ENCODE measurements at regions not wholly inside any gene's neighbourhood (a gene's known extent, or its start where the extent isn't known, plus 50 kb on each side); places are given as distances from the start of the nearest gene placed in this dataset.
"Not testable (repeated sequence)": the region's sequence is repeated elsewhere in the genome, so short reads cannot be mapped to it uniquely, and the experiment has no call there.

DNA sequence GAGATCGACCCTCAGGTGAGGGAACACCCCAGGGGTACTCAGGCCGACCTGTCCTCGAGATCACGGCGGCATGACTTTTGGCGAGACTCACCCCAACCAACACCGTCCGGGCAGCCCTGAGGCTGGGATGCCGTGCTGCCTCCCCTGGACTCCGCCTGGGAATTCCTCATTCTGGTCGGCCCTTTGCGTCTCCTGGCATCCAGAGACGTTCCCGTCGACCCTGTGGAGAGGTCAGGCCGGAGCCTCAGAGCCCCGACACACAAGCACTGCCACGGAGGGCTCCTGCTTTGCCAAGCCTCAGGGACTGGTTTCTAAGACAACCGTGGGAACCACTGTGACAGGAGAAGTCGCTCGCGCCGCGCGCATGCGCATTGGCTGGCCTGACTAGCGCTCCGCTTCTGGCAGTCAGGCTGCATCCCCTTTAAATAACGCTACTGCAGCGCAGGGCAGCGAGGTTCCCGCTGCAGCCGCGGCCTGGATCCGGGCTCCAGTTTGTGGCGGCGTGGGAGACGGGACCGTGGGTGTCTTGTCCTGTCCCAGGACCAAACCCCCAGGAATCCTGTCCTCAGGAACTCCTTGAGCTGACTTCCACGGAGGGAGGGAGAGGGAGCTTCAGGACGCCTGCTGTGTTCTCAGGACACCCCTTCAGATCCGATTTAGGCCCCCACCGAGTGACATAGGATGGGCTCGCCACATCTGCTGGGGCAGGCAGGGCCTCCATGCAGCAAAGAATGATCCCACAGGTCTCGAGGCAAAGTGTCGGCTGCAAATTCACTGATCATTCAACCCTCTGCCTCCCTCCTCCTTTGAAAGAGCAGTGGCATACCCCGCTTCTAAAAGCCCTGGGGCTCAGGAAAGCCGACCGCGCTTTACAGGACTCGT is 163.2 kb upstream of the ZNF337 start:
- no peaks in the 10 kb centered on the region for H3F3A ChIP-seq (ENCODE audit: insufficient read depth, low read length, poor library complexity, severe bottlenecking)
- H3K79me2 ChIP-seq (replicated peaks; ENCODE audit: insufficient read depth, low read length): no peaks in the 10 kb centered on the region
- H3K4me3 ChIP-seq (ENCODE audit: low read length): peak overlapping the region; percentile 60
- no peaks in the 10 kb centered on the region for H3K36me3 ChIP-seq (ENCODE audit: insufficient read depth, low read length)
- TF ChIP-seq MXI1 (conservative IDR thresholded peaks at IDR 0.05; ENCODE audit: poor library complexity, severe bottlenecking) (no peak), REST (IDR thresholded peaks at IDR 0.05; ENCODE audit: borderline replicate concordance) (no peak)
- H2AFZ ChIP-seq (ENCODE audit: low read depth, low read length): no peak overlapping the region
- H3K4me2 ChIP-seq (ENCODE audit: low read length): no peak overlapping the region
- no peaks in the 10 kb centered on the region for H4K20me1 ChIP-seq (ENCODE audit: insufficient read depth)
- no peaks in the 10 kb centered on the region for H3K9me3 ChIP-seq (ENCODE audit: low read length)
- H3K27me3 ChIP-seq (ENCODE audit: insufficient read depth, low read depth, low read length): no peaks in the 10 kb centered on the region
- H3K9ac ChIP-seq (ENCODE audit: low read length): no peak overlapping the region
- H3K9me2 ChIP-seq (ENCODE audit: insufficient read depth, low read length): no peaks in the 10 kb centered on the region
- H3K27ac ChIP-seq (ENCODE audit: low read length): no peak overlapping the region

DNA sequence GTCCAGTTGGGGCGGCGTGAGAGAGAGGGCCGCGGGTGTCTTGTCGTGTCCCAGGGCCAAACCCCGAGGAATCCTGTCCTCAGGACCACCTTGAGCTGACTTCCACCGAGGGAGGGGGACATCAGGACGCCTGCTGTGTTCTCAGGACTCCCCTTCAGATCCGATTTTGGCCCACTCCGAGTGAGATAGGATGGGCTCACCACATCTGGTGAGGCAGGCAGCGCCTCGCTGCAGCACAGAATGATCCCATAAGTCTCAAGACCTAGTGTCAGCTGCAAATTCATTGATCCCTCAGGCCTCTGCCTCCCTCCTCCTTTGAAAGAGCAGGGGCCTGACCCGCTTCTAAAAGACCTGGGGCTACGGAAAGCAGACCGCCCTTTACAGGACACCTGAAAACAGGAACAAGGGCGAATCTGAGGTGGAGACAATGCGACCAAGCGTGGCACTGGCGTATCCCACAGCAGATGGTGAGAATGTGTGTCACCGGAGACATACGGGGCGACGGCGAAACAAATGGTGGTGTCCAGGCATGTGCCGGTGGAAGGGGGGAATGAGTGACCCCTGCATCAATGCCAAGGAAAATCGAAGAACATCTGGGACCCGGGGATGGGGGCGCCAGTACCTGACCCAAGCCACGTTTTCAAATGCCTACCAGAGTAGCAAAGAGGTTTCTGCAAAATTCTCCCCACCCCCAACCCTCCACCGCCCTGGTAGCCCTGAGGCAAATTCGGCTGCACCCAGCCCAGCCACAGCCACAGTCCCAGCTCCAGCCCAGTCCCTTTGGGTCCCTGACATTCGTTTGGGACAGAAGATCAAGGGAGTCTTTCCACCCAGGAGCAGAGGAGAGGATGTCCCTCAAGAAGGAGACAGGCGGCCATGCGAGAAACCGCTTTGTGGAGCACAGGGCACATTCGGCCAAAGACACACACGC is 162.1 kb upstream of the ZNF337 start:
- Histone ChIP-seq H2AFZ (ENCODE audit: low read depth, low read length) (no peak overlapping the region), H4K20me1 (ENCODE audit: insufficient read depth) (no peaks in the 10 kb centered on the region), H3F3A (ENCODE audit: insufficient read depth, low read length, poor library complexity, severe bottlenecking) (no peaks in the 10 kb centered on the region), H3K4me3 (ENCODE audit: low read length) (peak overlapping the region; percentile 60), H3K9me2 (ENCODE audit: insufficient read depth, low read length) (no peaks in the 10 kb centered on the region), H3K27me3 (ENCODE audit: insufficient read depth, low read depth, low read length) (no peaks in the 10 kb centered on the region), H3K9ac (ENCODE audit: low read length) (no peak overlapping the region), H3K79me2 (replicated peaks; ENCODE audit: insufficient read depth, low read length) (no peaks in the 10 kb centered on the region), H3K4me2 (ENCODE audit: low read length) (no peak overlapping the region), H3K36me3 (ENCODE audit: insufficient read depth, low read length) (no peaks in the 10 kb centered on the region), H3K9me3 (ENCODE audit: low read length) (no peaks in the 10 kb centered on the region), H3K27ac (ENCODE audit: low read length) (no peak overlapping the region)
- no peak for TF ChIP-seq SMC3 (conservative IDR thresholded peaks at IDR 0.05; ENCODE audit: poor library complexity)
- no peak for TF ChIP-seq REST (IDR thresholded peaks at IDR 0.05; ENCODE audit: borderline replicate concordance)
- TF ChIP-seq, protein P1, sequence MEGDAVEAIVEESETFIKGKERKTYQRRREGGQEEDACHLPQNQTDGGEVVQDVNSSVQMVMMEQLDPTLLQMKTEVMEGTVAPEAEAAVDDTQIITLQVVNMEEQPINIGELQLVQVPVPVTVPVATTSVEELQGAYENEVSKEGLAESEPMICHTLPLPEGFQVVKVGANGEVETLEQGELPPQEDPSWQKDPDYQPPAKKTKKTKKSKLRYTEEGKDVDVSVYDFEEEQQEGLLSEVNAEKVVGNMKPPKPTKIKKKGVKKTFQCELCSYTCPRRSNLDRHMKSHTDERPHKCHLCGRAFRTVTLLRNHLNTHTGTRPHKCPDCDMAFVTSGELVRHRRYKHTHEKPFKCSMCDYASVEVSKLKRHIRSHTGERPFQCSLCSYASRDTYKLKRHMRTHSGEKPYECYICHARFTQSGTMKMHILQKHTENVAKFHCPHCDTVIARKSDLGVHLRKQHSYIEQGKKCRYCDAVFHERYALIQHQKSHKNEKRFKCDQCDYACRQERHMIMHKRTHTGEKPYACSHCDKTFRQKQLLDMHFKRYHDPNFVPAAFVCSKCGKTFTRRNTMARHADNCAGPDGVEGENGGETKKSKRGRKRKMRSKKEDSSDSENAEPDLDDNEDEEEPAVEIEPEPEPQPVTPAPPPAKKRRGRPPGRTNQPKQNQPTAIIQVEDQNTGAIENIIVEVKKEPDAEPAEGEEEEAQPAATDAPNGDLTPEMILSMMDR (IDR thresholded peaks at IDR 0.05; ENCODE audit: poor library complexity, severe bottlenecking): no peak
- TF ChIP-seq EP300 (conservative IDR thresholded peaks at IDR 0.05; ENCODE audit: poor library complexity, severe bottlenecking): no peak
- no peak for TF ChIP-seq EZH2 (IDR thresholded peaks at IDR 0.05; ENCODE audit: borderline replicate concordance, insufficient read depth, low read length, poor library complexity, severe bottlenecking)
- no peak for TF ChIP-seq POLR2AphosphoS5 (IDR thresholded peaks at IDR 0.05)
- no peak for TF ChIP-seq MXI1 (conservative IDR thresholded peaks at IDR 0.05; ENCODE audit: poor library complexity, severe bottlenecking)
- TF ChIP-seq RAD21 (conservative IDR thresholded peaks at IDR 0.05): no peak
- TF ChIP-seq TAF1 (IDR thresholded peaks at IDR 0.05; ENCODE audit: low read depth): no peak

DNA sequence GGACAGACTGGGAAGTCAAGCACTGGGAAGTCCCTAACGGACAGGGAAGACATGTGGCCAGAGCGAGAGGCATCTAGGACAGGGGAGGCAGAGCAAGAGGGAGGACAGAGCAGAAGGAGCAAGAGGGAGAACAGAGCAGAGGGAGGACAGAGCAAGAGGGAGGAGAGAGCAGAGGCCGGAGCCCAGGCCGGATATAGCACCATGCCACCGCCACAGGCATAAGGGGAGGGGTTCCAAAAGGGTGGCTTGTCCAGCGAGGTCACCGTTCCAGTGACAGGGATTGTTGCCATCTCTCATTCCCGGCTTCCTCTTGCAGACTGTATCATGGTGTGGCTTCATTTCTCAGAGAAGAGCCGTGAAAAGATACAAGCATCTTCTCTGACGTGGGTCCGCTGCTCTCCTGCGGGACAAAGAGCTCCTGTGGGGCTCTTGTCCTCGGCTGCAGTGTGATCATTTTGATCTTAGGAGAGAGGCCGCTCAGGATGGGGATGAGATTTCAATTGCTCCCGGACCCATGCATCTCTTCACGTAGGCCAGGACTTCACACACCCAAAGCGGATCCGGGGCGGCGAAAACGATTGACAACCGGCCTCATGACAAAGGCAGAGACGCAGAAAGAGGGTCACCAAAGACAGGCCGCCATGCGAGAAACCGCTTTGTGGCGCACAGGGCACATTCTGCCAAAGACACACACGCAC is 160.6 kb upstream of the ZNF337 start:
- H4K20me1 ChIP-seq (ENCODE audit: insufficient read depth); H3K27ac ChIP-seq (ENCODE audit: low read length); H2AFZ ChIP-seq (ENCODE audit: low read depth, low read length); H3K36me3 ChIP-seq (ENCODE audit: insufficient read depth, low read length); H3F3A ChIP-seq (ENCODE audit: insufficient read depth, low read length, poor library complexity, severe bottlenecking); H3K4me2 ChIP-seq (ENCODE audit: low read length); H3K27me3 ChIP-seq (ENCODE audit: insufficient read depth, low read depth, low read length); H3K9ac ChIP-seq (ENCODE audit: low read length); H3K4me3 ChIP-seq (ENCODE audit: low read length); H3K79me2 ChIP-seq (replicated peaks; ENCODE audit: insufficient read depth, low read length); H3K9me3 ChIP-seq (ENCODE audit: low read length); H3K9me2 ChIP-seq (ENCODE audit: insufficient read depth, low read length): not testable (repeated sequence)
